Renal cortex interstitium (tissue), 11 donors: ENCODE measurements at regions not wholly inside any gene's neighbourhood (a gene's known extent, or its start where the extent isn't known, plus 50 kb on each side); places are given as distances from the start of the nearest gene placed in this dataset.

Experiments used
- DNase-seq, 11 donors: peaks; one replicate each; pipeline ENCODE4 v3.0.0-alpha.2; 2013; ENCODE audit warnings: low read depth in 9 of 11, low spot score in 4 of 11; ENCODE audit errors: extremely low read depth in 1 of 11

- no peak for DNase-seq
Observed at GRCh38 chr11:127334466-127334865, 333.9 kb upstream of the KIRREL3 start.

DNA sequence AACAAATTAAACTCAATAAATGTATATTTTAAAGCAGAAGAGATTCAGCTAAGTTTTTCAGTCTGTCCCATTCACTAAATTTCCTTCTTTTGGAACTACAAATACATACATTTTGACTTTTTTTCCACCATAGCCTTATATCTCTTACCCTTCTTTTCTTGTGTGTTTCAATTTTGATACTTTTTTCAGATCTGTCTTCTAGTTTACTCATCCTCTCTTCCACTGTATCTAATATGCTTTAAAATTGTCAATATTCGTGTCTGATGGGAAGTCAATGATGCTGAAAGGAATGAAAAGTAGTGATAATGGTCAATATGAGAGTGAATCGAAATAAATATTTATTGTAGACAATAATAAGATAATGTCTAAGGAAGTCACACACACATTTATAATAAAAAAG lies 332.3 kb upstream of the KIRREL3 start:
- no peak for DNase-seq

DNA sequence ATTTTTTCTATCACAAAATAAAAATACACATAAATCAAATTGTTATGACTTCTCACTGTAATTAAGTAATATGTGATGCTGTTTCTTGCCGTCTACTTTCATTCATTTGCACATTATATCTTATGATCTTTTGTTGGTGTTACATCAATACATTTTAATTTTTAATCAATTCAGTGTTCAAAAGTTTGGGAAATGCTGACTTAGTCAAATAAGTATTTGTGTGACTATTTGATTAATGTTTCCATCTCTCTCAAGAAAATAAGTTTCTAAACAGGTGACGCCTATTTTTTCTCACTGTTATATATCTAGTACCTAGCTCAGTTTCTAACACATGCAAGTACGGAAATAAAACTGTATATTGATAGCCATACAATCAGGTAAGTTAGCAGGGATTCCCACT lies 329.5 kb upstream of the KIRREL3 start:
- DNase-seq: no peak

GRCh38 chr11:127308291-127308690 lies 307.7 kb upstream of the KIRREL3 start:
- DNase-seq: no peak

DNA sequence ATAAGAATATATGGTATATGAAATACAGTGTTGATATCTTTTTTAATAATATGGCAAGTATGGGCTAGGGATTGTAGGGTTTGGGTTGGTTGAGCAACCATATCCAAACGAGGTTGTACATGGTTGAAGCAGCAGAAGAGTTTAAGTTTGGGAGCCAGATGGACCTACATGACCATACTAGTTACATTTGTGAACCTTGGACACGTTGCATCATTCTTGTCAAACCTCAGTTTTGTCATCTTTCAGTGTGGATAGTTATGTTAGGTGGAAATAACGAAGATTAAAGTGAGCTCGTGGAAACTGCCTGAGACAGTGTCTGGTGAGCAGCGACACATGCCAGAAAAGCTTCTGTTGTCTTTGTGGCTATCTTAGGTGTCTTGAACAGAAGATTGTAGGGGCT lies 307.1 kb upstream of the KIRREL3 start:
- no peak for DNase-seq

GRCh38 chr11:127304634-127305033 lies 304.1 kb upstream of the KIRREL3 start:
- DNase-seq: no peak

DNA sequence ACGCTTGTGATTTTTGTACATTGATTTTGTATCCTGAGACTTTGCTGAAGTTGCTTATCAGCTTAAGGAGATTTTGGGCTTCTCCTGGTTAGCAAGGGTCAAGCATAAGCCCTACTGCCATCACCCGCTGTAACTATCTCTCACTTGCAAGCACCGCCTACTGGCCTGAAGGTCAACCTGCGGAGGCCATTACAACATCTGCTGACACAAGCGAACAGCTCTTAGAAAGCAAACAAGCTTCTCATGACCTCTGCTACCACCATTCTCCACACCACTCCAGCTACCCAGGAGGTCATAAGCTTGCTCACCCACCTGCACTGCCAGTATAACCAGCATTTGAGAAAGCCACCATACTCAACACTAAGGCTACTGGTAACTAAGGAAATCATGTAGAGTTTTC lies 288.4 kb upstream of the KIRREL3 start:
- DNase-seq: no peak

GRCh38 chr11:127281534-127281933 lies 281.0 kb upstream of the KIRREL3 start:
- no peak for DNase-seq

DNA sequence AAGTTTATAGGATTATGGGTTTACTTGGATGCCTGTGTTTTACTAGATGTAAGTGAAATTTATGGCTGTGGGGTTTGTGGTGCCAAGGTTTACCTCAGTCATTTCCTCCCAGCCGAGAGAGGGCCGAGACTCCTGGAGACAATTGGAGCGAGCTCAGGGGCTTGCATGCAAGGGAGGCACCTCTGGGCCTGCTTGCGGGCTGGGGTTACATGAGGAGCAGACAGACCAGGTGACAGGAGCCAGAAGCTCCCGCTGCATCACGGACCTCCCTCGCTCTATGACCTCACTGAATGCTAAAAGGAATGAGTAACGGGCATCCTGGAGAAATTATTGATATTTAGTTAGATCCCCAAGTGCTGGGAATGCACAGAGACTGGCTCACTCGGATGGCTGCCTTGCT lies 275.2 kb upstream of the KIRREL3 start:
- DNase-seq: no peak

DNA sequence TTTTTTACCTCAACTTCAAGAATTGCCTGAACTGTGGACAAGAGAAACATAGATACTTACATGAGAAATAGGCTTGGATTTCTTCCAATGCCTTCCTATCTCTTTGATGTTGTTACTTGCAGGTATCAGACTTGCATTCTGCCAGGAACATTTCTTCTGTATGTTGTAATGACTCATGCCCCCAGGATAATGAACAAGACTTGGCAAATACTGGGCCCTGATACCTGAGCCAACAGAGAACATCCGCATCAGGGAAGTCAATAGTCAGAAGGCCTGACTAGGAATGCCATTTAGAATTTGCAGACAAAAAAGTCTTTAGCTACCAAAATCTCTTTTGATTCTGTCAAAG lies 273.7 kb upstream of the KIRREL3 start:
- DNase-seq: no peak

DNA sequence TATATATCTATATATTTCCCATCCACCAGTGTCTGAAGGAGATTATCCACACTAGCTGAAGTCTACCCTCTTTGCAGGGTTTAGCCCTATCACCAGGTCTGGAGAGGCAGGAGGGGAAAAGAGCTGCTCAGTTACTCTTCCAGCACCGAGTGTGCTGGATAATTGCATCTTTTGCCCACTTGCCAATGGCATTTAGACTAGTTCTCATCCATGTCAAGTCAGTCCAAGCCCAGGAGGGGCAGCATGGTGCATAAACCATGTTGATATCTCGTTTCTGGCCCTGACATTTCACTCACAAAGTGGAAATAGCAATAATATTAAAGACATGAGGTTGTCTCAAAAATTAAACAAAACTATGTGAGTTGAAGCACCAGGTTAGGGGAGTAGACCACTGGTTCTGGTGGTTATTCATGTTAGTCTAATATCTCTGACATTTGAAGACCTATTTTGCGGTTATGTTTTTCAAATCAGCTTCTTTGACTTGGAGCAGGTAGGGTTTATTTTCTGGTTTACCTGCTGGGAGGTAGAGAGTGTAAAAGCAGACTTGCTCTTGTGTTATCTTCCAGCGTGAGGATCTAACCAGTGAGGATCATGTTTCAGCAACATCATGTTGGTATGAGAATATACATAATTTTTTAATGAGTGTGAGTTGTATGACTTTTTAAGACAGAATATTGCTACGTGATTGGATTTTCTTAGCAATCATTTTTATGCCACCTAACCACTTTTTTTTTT lies 273.2 kb upstream of the KIRREL3 start:
- DNase-seq: no peak

GRCh38 chr11:127270851-127271250 lies 270.3 kb upstream of the KIRREL3 start:
- DNase-seq: no peak

- DNase-seq: no peak
Observed at GRCh38 chr11:127269911-127270310, 269.3 kb upstream of the KIRREL3 start.

GRCh38 chr11:127268932-127269331 lies 268.4 kb upstream of the KIRREL3 start:
- no peak for DNase-seq

- no peak for DNase-seq
Observed at GRCh38 chr11:127268521-127268920, 268.0 kb upstream of the KIRREL3 start.

DNA sequence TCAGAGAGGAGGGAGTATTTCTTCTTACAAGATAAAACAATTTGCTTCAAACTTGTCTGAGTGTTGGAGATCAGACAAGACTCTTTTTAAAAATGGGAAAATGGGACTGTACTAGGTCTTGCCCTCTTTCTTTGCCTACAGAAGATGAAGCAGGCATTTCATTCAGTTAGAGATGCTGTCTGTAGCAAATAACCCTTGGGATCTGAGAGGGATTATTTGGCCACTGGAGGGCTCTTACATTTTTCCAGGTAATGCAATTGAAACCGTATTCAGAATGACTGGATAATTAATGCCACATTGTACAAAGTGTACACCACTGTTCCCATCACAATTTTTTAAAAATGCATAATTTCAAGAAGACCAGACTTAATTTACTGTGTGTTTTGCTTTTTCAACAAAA lies 258.5 kb upstream of the KIRREL3 start:
- no peak for DNase-seq

- peak in 2 of 11 donors; percentile 4 to 11 for DNase-seq
Observed at GRCh38 chr11:127255209-127255608, 254.6 kb upstream of the KIRREL3 start.

- DNase-seq: no peak
Observed at GRCh38 chr11:127252321-127252720, 251.8 kb upstream of the KIRREL3 start.

DNA sequence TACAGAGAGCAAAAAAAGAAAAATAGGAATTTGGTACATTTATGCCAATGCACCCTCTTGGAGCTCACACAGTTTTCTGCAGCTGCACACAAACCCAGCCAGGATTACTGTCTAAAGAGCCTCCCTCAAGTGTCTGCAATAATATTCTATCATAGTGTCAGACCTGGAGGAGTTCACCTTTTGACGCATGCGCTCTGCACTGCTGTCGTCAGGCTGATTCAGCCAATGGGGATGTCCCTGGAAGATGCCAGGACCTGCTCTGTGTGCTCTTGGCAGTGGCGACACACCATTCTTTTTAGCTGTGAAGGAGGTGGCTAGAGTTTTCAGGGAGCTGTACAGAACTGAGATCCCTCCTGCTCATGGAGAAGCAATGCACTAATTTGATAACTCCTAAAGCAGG lies 249.0 kb upstream of the KIRREL3 start:
- DNase-seq: no peak

DNA sequence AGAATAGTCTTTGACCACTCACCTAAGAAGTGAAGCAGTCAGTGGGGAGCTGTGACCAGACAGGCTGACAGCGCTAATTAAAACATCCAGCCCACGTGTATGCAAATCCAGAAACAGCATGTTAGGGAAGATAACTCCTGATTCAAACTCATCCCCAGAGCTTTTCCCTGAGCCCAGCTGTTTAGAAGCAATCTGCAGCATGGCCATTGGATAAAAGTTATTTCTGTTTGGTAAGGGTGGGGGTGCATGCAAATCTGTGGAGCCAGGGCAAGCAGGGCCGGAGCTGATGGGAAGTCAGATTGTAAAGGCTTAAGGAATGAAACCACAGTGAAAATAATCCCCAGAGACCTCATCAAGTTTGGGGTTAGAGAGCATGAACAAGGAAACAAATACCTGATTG lies 247.9 kb upstream of the KIRREL3 start:
- no peak for DNase-seq

GRCh38 chr11:127247261-127247851 lies 246.8 kb upstream of the KIRREL3 start:
- no peak for DNase-seq
